ENCODE measurements at regions not wholly inside any gene's neighbourhood (a gene's known extent, or its start where the extent isn't known, plus 50 kb on each side); places are given as distances from the start of the nearest gene placed in this dataset.
A peak's percentile ranks its signal among the peaks of the same experiment; 100 is the strongest.

- ChIA-PET CTCF (no interaction called here), POLR2A (no interaction called here)
- DNase-seq (ENCODE audit: low read depth): no peak
- peaks cover 2% of the 10 kb centered on the region; the same call in 1 of the 2 replicates for H3K27me3 ChIP-seq (ENCODE audit: control insufficient read depth, insufficient read depth, low read length)
- TF ChIP-seq CTCF (IDR thresholded peaks at IDR 0.05; ENCODE audit: insufficient read depth, low read depth, low read length): no peak
- H3K36me3 ChIP-seq (ENCODE audit: control insufficient read depth, insufficient read depth, low read length): no peaks in the 10 kb centered on the region
- no peak overlapping the region for H3K4me3 ChIP-seq (ENCODE audit: low read depth, low read length)
Observed at GRCh38 chr10:28838908-28839307, 161.6 kb downstream of the BAMBI start.

GRCh38 chr10:28839600-28840007 lies 162.3 kb downstream of the BAMBI start:
- CTCF ChIA-PET: interaction anchor here (1.2 kb wide), 1 partner anchor 10 kb away, joined by 3 read pairs; no protein-coding TSS in a partner anchor
- DNase-seq (ENCODE audit: low read depth): no peak
- H3K4me3 ChIP-seq (ENCODE audit: low read depth, low read length): no peak overlapping the region
- POLR2A ChIA-PET: no interaction called here
- no peaks in the 10 kb centered on the region for H3K36me3 ChIP-seq (ENCODE audit: control insufficient read depth, insufficient read depth, low read length)
- peaks cover 2% of the 10 kb centered on the region; the same call in 1 of the 2 replicates for H3K27me3 ChIP-seq (ENCODE audit: control insufficient read depth, insufficient read depth, low read length)
- TF ChIP-seq CTCF (IDR thresholded peaks at IDR 0.05; ENCODE audit: insufficient read depth, low read depth, low read length): no peak

- ChIA-PET POLR2A (no interaction called here), CTCF (interaction anchor here (1.0 to 1.7 kb wide), 3 partner anchors 11 to 464 kb away, joined by 3 to 4 read pairs (median 4); partner anchors contain the start of gene BAMBI)
- DNase-seq (ENCODE audit: low read depth): no peak
- no peak for TF ChIP-seq CTCF (IDR thresholded peaks at IDR 0.05; ENCODE audit: insufficient read depth, low read depth, low read length)
- H3K36me3 ChIP-seq (ENCODE audit: control insufficient read depth, insufficient read depth, low read length): no peaks in the 10 kb centered on the region
- H3K27me3 ChIP-seq (ENCODE audit: control insufficient read depth, insufficient read depth, low read length): peaks cover 2% of the 10 kb centered on the region; the same call in 1 of the 2 replicates
- H3K4me3 ChIP-seq (ENCODE audit: low read depth, low read length): no peak overlapping the region
Observed at GRCh38 chr10:28840202-28840601, 162.9 kb downstream of the BAMBI start.

- no peak for DNase-seq (ENCODE audit: low read depth)
- H3K36me3 ChIP-seq (ENCODE audit: control insufficient read depth, insufficient read depth, low read length): no peaks in the 10 kb centered on the region
- no peak for TF ChIP-seq CTCF (IDR thresholded peaks at IDR 0.05; ENCODE audit: insufficient read depth, low read depth, low read length)
- no peak overlapping the region for H3K4me3 ChIP-seq (ENCODE audit: low read depth, low read length)
- H3K27me3 ChIP-seq (ENCODE audit: control insufficient read depth, insufficient read depth, low read length): no peaks in the 10 kb centered on the region; the same call in 1 of the 2 replicates
- ChIA-PET POLR2A (no interaction called here), CTCF (interaction anchor here (1.0 to 1.7 kb wide), 3 partner anchors 12 to 463 kb away, joined by 3 to 4 read pairs (median 4); partner anchors contain the start of gene BAMBI)
Observed at GRCh38 chr10:28840971-28841370, 163.7 kb downstream of the BAMBI start.

GRCh38 chr10:28841625-28842024 lies 164.3 kb downstream of the BAMBI start:
- CTCF ChIA-PET: interaction anchor here (1.7 kb wide), 1 partner anchor 164 kb away, joined by 4 read pairs; the partner anchor contains the start of gene BAMBI
- Histone ChIP-seq H3K4me3 (ENCODE audit: low read depth, low read length) (no peak overlapping the region), H3K36me3 (ENCODE audit: control insufficient read depth, insufficient read depth, low read length) (no peaks in the 10 kb centered on the region), H3K27me3 (ENCODE audit: control insufficient read depth, insufficient read depth, low read length) (no peaks in the 10 kb centered on the region; the same call in none of the 2 replicates)
- no peak for TF ChIP-seq CTCF (IDR thresholded peaks at IDR 0.05; ENCODE audit: insufficient read depth, low read depth, low read length)
- peak; percentile 48 for DNase-seq (ENCODE audit: low read depth)
- POLR2A ChIA-PET: no interaction called here

Measured in BJ (cell line).